GM20000 (cell line): ENCODE measurements at regions not wholly inside any gene's neighbourhood (a gene's known extent, or its start where the extent isn't known, plus 50 kb on each side); places are given as distances from the start of the nearest gene placed in this dataset.

Experiments used
- DNase-seq: peaks from one replicate; pipeline ENCODE4 v3.0.0; 2012; ENCODE audit warnings: low spot score
- TF ChIP-seq, protein P1 (sequence below): IDR thresholded peaks from 2 replicates; pipeline ENCODE4 v1.5.1; 2012; ENCODE audit warnings: mild to moderate bottlenecking, control low read depth; ENCODE audit errors: extremely low read depth, missing control alignments

DNA sequence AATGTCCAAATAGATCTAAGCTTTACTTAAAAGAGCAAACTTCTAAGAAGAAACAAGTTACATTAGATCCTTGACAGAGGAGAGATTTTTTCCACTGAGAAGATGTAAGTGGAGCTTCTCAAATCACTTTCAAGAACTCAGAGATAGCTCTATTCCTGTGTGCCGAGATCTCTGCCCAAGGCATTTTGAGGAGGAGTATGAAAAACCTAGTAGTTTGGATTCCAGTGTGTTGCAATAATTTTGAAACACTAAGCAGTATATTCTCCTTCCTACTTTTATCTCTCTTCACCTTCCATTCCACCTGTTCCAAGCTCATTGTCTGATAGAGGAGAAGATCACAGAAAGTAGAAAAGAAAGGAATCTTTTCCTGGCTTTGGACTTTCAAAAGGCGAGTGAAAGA is 192.0 kb upstream of the TANK start:
- no peak for DNase-seq
- TF ChIP-seq, protein P1, sequence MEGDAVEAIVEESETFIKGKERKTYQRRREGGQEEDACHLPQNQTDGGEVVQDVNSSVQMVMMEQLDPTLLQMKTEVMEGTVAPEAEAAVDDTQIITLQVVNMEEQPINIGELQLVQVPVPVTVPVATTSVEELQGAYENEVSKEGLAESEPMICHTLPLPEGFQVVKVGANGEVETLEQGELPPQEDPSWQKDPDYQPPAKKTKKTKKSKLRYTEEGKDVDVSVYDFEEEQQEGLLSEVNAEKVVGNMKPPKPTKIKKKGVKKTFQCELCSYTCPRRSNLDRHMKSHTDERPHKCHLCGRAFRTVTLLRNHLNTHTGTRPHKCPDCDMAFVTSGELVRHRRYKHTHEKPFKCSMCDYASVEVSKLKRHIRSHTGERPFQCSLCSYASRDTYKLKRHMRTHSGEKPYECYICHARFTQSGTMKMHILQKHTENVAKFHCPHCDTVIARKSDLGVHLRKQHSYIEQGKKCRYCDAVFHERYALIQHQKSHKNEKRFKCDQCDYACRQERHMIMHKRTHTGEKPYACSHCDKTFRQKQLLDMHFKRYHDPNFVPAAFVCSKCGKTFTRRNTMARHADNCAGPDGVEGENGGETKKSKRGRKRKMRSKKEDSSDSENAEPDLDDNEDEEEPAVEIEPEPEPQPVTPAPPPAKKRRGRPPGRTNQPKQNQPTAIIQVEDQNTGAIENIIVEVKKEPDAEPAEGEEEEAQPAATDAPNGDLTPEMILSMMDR: no peak

DNA sequence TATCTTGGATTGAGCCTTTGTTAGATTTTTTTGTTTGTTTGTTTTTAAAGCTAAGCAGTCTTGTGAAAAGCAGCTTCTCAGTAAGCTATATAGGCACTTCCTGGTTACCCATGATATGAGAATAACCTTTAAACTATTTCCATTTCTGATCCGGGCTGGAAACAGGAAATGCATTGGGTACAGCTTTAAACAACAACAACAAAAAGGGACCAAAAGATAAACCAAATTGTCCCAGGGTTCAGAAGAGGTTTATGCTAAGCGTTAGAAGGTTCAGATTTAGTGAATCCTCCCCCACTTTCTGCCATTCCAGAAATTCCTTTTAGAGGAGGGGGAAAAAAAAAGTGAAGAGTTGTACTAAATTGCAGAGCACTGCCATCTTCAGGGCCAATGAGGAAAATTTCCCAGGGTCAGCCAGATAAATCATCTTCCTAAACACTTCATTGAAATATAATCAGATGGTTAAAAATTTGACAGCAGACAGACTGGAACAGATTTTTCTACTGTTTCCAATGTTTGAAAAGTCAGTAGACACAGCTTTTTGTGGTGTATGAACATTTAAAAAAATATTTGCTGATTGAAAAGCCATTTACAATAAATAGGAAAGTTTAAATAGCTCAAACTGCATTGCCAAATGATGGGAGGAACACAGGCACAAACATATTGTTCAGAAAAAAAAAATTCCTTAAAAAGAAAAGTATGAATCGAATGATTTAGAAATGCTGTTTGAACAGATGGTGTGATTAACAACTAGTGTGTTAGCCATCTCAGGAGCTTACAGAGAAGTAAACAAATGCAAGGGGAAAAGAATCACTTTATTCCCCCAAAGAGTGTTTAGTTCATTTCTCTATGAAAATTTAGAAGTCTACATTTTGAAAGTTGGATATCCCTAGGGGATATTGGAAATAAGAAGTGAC is 189.9 kb upstream of the TANK start:
- TF ChIP-seq, protein P1: no peak
- peak; percentile 9 for DNase-seq

DNA sequence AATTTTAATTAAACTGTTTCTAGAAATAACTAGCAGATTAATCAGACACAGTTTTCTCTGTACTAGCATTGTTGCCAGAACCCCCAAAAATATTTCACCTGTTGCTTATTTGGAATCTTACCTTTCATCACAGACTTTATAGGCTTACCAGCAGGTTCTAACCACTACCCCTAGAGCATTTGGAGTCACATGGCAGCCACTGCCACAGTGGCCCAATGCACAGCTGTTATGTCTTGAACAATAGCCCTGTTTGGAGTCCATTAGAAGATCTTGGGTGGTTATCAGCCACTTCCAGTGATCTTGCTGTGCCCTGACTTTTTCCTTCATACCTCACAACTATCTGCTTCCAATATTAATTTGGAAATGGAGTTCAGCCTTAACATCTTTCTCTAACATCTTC is 186.2 kb upstream of the TANK start:
- TF ChIP-seq, protein P1: no peak
- DNase-seq: no peak

DNA sequence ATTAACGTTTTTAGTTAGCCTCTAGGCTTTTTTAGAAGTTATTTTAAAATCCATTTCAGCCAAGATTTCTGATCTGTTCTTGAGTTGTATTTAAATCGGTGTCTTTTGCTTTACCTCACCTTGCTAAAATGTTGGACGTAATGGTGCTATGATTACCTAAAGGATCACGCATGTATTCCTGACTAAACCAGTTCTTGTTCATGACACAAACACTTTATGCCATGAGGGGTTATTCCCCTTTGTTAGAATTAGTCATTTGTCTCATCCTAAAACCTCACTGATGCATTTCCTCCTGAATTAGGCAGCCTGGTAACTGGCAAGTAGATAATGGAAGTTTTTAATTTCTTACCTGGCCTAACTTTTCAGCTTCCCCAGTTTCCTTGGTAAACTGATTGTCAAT is 185.4 kb upstream of the TANK start:
- no peak for DNase-seq
- TF ChIP-seq, protein P1: no peak

DNA sequence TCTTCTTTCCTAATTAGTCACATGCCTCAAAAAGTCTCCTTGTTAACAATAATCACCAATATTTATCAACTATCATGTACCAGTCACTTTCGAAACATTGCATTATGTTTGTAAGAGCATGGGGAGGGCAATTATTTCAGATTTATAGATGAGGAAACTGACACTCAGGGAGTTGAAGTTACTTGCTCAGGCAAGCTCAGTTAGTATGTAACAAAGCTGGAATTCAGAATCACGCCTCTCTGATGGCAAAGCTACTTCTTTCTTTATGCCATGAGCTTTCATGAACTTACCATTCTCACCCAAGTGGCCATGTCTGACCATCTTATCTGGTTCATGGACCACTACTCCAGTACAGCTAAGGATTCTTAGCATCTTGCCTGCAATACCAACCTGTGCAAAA is 183.4 kb upstream of the TANK start:
- TF ChIP-seq, protein P1: no peak
- DNase-seq: no peak

DNA sequence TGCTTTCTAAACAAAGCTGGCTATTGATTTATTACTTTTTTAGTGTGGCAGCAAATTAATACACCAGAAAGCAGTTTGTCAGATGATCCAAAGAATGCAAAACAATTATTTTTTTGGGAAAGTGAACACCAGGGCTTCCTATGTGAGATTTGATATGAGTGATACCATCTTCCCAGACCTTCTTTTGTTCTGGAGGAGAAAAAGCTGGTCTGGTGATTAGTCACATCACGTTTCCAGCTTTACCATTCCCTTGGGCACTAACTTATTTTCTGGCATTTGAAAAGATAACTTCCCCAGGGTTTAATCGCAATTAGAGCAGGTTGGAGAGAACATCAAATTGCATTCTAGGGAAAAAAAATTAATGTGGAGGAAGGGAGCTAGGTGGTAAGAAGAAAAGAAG is 182.9 kb upstream of the TANK start:
- no peak for DNase-seq
- TF ChIP-seq, protein P1: no peak

DNA sequence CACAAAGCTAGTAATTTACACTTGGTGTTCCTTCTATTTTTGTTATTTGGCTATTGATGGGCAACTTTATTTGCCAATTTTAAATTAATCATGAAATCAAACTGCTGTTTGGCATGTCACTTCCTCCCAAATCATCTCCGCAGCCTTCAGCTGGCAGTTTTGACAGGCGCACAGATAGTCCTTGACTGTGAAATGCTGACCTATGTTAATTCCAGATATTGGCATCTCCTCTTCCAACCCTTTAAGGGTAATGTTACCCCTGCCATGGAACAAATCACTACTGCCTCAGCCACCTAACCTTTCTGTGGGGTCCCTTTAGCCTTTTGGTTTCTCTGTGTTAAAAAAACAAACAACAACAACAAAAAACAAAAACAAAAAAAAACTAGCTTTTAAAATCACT is 182.4 kb upstream of the TANK start:
- no peak for DNase-seq
- TF ChIP-seq, protein P1: no peak
